HUES48 (cell line): ENCODE measurements at regions not wholly inside any gene's neighbourhood (a gene's known extent, or its start where the extent isn't known, plus 50 kb on each side); places are given as distances from the start of the nearest gene placed in this dataset.

Source experiments
- H3K27ac ChIP-seq: one replicate; pipeline ENCODE4 v1.7.0; 2013; ENCODE audit warnings: low read depth, low read length, inconsistent platforms
- H3K27me3 ChIP-seq: 2 replicates; pipeline ENCODE4 v1.6.1; 2013; ENCODE audit warnings: mild to moderate bottlenecking, low read length; ENCODE audit not compliant: control insufficient read depth, insufficient read depth
- H3K36me3 ChIP-seq: 2 replicates; pipeline ENCODE4 v1.6.1; 2013; ENCODE audit warnings: low read length; ENCODE audit not compliant: control insufficient read depth, insufficient read depth
- H3K4me1 ChIP-seq: 2 replicates; pipeline ENCODE4 v1.6.1; 2013; ENCODE audit warnings: mild to moderate bottlenecking, low read length; ENCODE audit not compliant: control insufficient read depth, insufficient read depth
- H3K4me3 ChIP-seq: 2 replicates; pipeline ENCODE4 v1.5.1; 2013; ENCODE audit warnings: mild to moderate bottlenecking, low read depth, low read length
- H3K9ac ChIP-seq: 2 replicates; pipeline ENCODE4 v1.6.1; 2013; ENCODE audit warnings: mild to moderate bottlenecking, low read depth, low read length, moderate library complexity
- H3K9me3 ChIP-seq: 2 replicates; pipeline ENCODE4 v1.6.1; 2013; ENCODE audit warnings: low read length; ENCODE audit not compliant: control insufficient read depth, insufficient read depth

- no peaks in the 10 kb centered on the region for H3K4me1 ChIP-seq
- H3K9ac ChIP-seq = no peak overlapping the region
- H3K9me3 ChIP-seq = no peaks in the 10 kb centered on the region
- H3K27me3 ChIP-seq = no peaks in the 10 kb centered on the region
- no peaks in the 10 kb centered on the region for H3K36me3 ChIP-seq
- no peak overlapping the region for H3K4me3 ChIP-seq
- no peak overlapping the region for H3K27ac ChIP-seq
Measured at GRCh38 chr11:95522874-95523273, 266.7 kb downstream of the FAM76B start.

GRCh38 chr11:95521862-95522261 lies 267.7 kb downstream of the FAM76B start:
- Histone ChIP-seq H3K27me3 (no peaks in the 10 kb centered on the region), H3K9ac (no peak overlapping the region), H3K36me3 (no peaks in the 10 kb centered on the region), H3K4me1 (no peaks in the 10 kb centered on the region), H3K27ac (no peak overlapping the region), H3K4me3 (no peak overlapping the region), H3K9me3 (no peaks in the 10 kb centered on the region)

- Histone ChIP-seq H3K27ac (no peak overlapping the region), H3K9me3 (no peaks in the 10 kb centered on the region), H3K27me3 (no peaks in the 10 kb centered on the region), H3K4me1 (no peaks in the 10 kb centered on the region), H3K4me3 (no peak overlapping the region), H3K9ac (no peak overlapping the region), H3K36me3 (no peaks in the 10 kb centered on the region)
Measured at GRCh38 chr11:95521133-95521542, 268.4 kb downstream of the FAM76B start.

- Histone ChIP-seq H3K9me3 (no peaks in the 10 kb centered on the region), H3K4me1 (no peaks in the 10 kb centered on the region), H3K9ac (no peak overlapping the region), H3K4me3 (no peak overlapping the region), H3K27me3 (no peaks in the 10 kb centered on the region), H3K36me3 (no peaks in the 10 kb centered on the region), H3K27ac (no peak overlapping the region)
Measured at GRCh38 chr11:95520369-95521132, 269.0 kb downstream of the FAM76B start.

- no peak overlapping the region for H3K4me3 ChIP-seq
- H3K27me3 ChIP-seq = no peaks in the 10 kb centered on the region
- H3K27ac ChIP-seq = no peak overlapping the region
- no peak overlapping the region for H3K9ac ChIP-seq
- H3K36me3 ChIP-seq = no peaks in the 10 kb centered on the region
- no peaks in the 10 kb centered on the region for H3K9me3 ChIP-seq
- H3K4me1 ChIP-seq = no peaks in the 10 kb centered on the region
Measured at GRCh38 chr11:95519912-95520311, 269.7 kb downstream of the FAM76B start.

- Histone ChIP-seq H3K4me3 (no peak overlapping the region), H3K27ac (no peak overlapping the region), H3K4me1 (no peaks in the 10 kb centered on the region), H3K36me3 (no peaks in the 10 kb centered on the region), H3K27me3 (no peaks in the 10 kb centered on the region), H3K9me3 (no peaks in the 10 kb centered on the region), H3K9ac (no peak overlapping the region)
Measured at GRCh38 chr11:95517453-95517852, 272.1 kb downstream of the FAM76B start.

GRCh38 chr11:95516786-95517185 lies 272.8 kb downstream of the FAM76B start:
- Histone ChIP-seq H3K4me1 (no peaks in the 10 kb centered on the region), H3K9ac (no peak overlapping the region), H3K27ac (no peak overlapping the region)

GRCh38 chr11:95516175-95516574 lies 273.4 kb downstream of the FAM76B start:
- Histone ChIP-seq H3K4me1 (no peaks in the 10 kb centered on the region), H3K9ac (no peak overlapping the region), H3K36me3 (no peaks in the 10 kb centered on the region), H3K27me3 (no peaks in the 10 kb centered on the region), H3K27ac (no peak overlapping the region), H3K4me3 (no peak overlapping the region), H3K9me3 (no peaks in the 10 kb centered on the region)

More at GRCh38 chr11:95516786-95517185, 272.8 kb downstream of the FAM76B start:
- Histone ChIP-seq H3K4me3 (no peak overlapping the region), H3K36me3 (no peaks in the 10 kb centered on the region), H3K27me3 (no peaks in the 10 kb centered on the region), H3K9me3 (no peaks in the 10 kb centered on the region)

GRCh38 chr11:95515371-95515770 lies 274.2 kb downstream of the FAM76B start:
- Histone ChIP-seq H3K9ac (no peak overlapping the region), H3K27ac (no peak overlapping the region), H3K4me1 (no peaks in the 10 kb centered on the region), H3K27me3 (no peaks in the 10 kb centered on the region), H3K4me3 (no peak overlapping the region), H3K9me3 (no peaks in the 10 kb centered on the region), H3K36me3 (no peaks in the 10 kb centered on the region)

GRCh38 chr11:95514416-95515110 lies 275.0 kb downstream of the FAM76B start:
- Histone ChIP-seq H3K27ac (no peak overlapping the region), H3K36me3 (no peaks in the 10 kb centered on the region), H3K4me3 (no peak overlapping the region), H3K9me3 (no peaks in the 10 kb centered on the region), H3K4me1 (no peaks in the 10 kb centered on the region), H3K27me3 (no peaks in the 10 kb centered on the region), H3K9ac (no peak overlapping the region)

- H3K9ac ChIP-seq = no peak overlapping the region
- H3K4me3 ChIP-seq = no peak overlapping the region
- H3K27ac ChIP-seq = no peak overlapping the region
- H3K36me3 ChIP-seq = no peaks in the 10 kb centered on the region
- no peaks in the 10 kb centered on the region for H3K27me3 ChIP-seq
- no peaks in the 10 kb centered on the region for H3K9me3 ChIP-seq
- no peaks in the 10 kb centered on the region for H3K4me1 ChIP-seq
Measured at GRCh38 chr11:95512682-95513081, 276.9 kb downstream of the FAM76B start.
